NB4 (cell line): ENCODE measurements at regions not wholly inside any gene's neighbourhood (a gene's known extent, or its start where the extent isn't known, plus 50 kb on each side); places are given as distances from the start of the nearest gene placed in this dataset.

Source experiments
- DNase-seq: peaks from one replicate; pipeline ENCODE4 v3.0.0; 2010; ENCODE audit warnings: low read depth
- H3K4me3 ChIP-seq: one replicate; pipeline ENCODE4 v1.5.1; 2011; ENCODE audit warnings: mild to moderate bottlenecking, low read depth, low read length, moderate library complexity
- MAX ChIP-seq: IDR thresholded peaks from 2 replicates; pipeline ENCODE4 v1.6.1; 2011; ENCODE audit warnings: low read depth, low read length
- MYC ChIP-seq: IDR thresholded peaks from 2 replicates; pipeline ENCODE4 v1.6.1; 2011; ENCODE audit warnings: low read depth, low read length
- POLR2A ChIP-seq: IDR thresholded peaks from 2 replicates; pipeline ENCODE4 v1.6.1; 2011; ENCODE audit warnings: mild to moderate bottlenecking; ENCODE audit not compliant: insufficient read length; ENCODE audit errors: extremely low read depth
- TF ChIP-seq, protein P1 (sequence below): IDR thresholded peaks from one replicate; pipeline ENCODE4 v1.5.1; 2012; ENCODE audit warnings: low read depth, low read length

GRCh38 chr1:187949567-187949966 lies 1120.8 kb downstream of the PLA2G4A start:
- TF ChIP-seq POLR2A (no peak), MAX (no peak), MYC (no peak)
- TF ChIP-seq, protein P1, sequence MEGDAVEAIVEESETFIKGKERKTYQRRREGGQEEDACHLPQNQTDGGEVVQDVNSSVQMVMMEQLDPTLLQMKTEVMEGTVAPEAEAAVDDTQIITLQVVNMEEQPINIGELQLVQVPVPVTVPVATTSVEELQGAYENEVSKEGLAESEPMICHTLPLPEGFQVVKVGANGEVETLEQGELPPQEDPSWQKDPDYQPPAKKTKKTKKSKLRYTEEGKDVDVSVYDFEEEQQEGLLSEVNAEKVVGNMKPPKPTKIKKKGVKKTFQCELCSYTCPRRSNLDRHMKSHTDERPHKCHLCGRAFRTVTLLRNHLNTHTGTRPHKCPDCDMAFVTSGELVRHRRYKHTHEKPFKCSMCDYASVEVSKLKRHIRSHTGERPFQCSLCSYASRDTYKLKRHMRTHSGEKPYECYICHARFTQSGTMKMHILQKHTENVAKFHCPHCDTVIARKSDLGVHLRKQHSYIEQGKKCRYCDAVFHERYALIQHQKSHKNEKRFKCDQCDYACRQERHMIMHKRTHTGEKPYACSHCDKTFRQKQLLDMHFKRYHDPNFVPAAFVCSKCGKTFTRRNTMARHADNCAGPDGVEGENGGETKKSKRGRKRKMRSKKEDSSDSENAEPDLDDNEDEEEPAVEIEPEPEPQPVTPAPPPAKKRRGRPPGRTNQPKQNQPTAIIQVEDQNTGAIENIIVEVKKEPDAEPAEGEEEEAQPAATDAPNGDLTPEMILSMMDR, result no peak
- no peak for DNase-seq
- no peak overlapping the region for H3K4me3 ChIP-seq

DNA sequence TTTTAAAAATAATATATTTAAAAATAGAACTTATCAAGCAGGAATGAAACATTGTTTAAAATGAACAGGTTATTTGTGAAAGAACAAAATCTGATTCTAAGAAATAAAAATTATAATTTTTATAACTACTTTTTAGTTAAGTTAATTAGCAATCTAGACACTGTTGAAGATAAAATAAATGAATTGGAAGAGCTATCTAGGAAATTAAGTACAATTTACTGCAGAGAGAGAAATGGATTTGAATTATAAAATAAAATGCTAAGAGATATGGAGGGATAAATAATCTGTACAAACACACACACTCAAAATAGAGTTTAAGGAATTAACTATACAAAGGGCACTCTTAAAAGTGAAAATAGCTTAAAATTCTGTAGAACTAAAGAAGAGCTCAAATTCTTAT lies 1123.1 kb downstream of the PLA2G4A start:
- H3K4me3 ChIP-seq, result no peak overlapping the region
- no peak for DNase-seq
- TF ChIP-seq POLR2A (no peak), MAX (no peak), MYC (no peak)
- TF ChIP-seq, protein P1, result no peak

DNA sequence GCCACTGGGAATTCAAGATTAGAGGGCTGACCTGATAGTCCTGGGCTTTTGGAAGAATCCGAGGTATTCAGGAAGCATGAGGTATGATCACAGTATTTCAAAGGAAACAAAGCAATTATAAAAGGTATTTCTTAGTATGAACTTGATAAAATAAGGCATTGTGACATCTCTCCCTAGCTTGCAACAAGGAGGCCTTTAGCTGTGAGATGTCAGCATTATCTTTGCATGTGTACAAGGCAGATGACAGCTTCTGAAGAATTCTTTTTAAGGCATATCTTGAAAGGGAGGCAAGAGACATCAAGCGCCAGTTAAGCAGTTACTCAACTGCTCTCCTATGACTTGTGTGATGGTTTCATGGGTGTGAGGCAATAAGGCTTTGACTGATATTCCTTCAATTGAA lies 1123.7 kb downstream of the PLA2G4A start:
- TF ChIP-seq POLR2A (no peak), MAX (no peak), MYC (no peak)
- TF ChIP-seq, protein P1, result no peak
- DNase-seq, result no peak
- H3K4me3 ChIP-seq, result no peak overlapping the region

DNA sequence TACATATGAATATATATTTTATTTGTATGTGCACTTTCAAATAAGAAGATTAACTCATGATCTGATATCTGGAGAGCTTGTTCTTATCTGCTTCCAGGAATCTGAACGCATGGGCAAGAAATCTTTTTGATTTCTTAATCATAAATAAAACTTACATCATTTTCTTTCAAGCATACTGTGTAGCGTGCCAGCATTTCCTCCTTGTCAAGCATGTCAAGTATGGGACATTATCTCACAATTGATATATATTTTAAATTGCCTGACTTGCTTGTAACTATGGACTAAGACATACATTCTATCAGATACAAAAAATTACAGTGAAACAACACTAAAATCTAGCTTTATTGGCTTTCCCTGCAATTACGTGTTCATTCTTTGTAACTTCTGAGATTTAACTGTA lies 1128.2 kb downstream of the PLA2G4A start:
- no peak for DNase-seq
- TF ChIP-seq MAX (no peak), POLR2A (no peak), MYC (no peak)
- TF ChIP-seq, protein P1, result no peak
- no peak overlapping the region for H3K4me3 ChIP-seq

DNA sequence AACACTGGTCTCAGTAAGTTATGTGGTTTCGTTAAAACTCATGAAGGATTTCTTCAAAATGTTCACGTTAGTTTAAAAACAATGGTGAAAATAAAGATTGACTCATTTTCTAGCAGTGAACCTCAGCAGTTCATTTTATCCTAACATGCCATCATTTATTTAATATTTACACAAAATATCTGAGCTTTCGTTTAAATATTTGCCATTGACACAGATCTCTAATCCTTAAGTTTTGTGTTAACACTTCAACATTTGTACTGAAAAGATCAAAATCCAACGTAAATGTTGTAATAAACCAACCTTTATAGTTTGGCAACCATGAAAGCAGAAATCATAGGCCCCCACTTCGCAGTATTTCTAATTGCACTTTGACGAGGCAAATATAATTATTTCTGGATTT lies 1129.5 kb downstream of the PLA2G4A start:
- TF ChIP-seq, protein P1, result no peak
- TF ChIP-seq MYC (no peak), POLR2A (no peak)
- H3K4me3 ChIP-seq, result no peak overlapping the region
- no peak for DNase-seq

DNA sequence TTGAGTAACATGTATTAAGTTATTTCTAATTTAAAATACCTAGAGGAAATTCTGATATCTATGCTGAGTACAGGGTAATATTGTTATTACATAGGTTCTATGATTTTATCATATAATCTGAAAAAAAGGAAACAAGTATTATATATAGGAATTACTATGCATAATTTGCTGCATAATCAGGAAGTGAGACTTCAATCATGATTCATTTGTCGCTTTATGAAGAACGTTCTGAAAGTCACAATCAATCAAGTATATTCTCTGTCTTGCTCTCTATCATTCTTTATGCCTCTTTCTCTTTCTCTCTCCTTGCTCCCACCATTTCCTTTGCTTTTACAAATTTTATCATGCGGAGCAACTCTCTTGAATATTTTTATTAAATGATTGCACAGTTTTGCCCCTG lies 1130.3 kb downstream of the PLA2G4A start:
- no peak overlapping the region for H3K4me3 ChIP-seq
- TF ChIP-seq, protein P1, result no peak
- TF ChIP-seq MAX (no peak), POLR2A (no peak), MYC (no peak)
- DNase-seq, result no peak
